HCT116 (cell line): ENCODE measurements at regions not wholly inside any gene's neighbourhood (a gene's known extent, or its start where the extent isn't known, plus 50 kb on each side); places are given as distances from the start of the nearest gene placed in this dataset.

ENCODE experiments used
- ATAC-seq: fragments of 200-7000 bp; cut with Tn5 transposase; 2 replicates; pipeline ENCODE4 v1.9.1; 2020; ENCODE audit warnings: mild to moderate bottlenecking, moderate library complexity
- BruUV-seq: library from RNA; stranded (reverse); fragments of 400-500 nt; replicated peaks from 2 replicates; lab custom pipeline; 2021; lab: Mats Ljungman, UMichigan
- CTCF ChIA-PET: fragments of 300-600 bp; sonication (Branson Sonifier 250); formaldehyde crosslinking; loops from one replicate; lab custom pipeline; 2021; ENCODE audit warnings: antibody characterized with exemption; lab: Charles Lee
- POLR2A ChIA-PET: fragments of 300-600, 350-600 bp; sonication (Branson Sonifier 250); formaldehyde crosslinking; loops from one replicate; lab custom pipeline; 2021; ENCODE audit warnings: antibody characterized with exemption; lab: Charles Lee
- RAD21 ChIA-PET, 2 experiments: fragments of 300-600 bp; sonication (Branson Sonifier 250); formaldehyde crosslinking; loops; one replicate each; lab custom pipeline; 2023; ENCODE audit warnings: low total read pairs in 2 of 2; ENCODE audit not compliant: uncharacterized antibody in 2 of 2, unreplicated experiment in 2 of 2, low non-redundant PET in 1 of 2; lab: Charles Lee
- DNase-seq: peaks from one replicate; pipeline ENCODE4 v3.0.0-alpha.2; 2010; ENCODE audit warnings: low read depth, low spot score
- H2AFZ ChIP-seq: fragments of 200-600 bp; shearing (Covaris generic), sonication (generic); 2 replicates; pipeline ENCODE4 v1.6.1; 2017; ENCODE audit warnings: low read depth, mixed run types, mixed read lengths, antibody characterized with exemption, low read length; ENCODE audit not compliant: poor library complexity, severe bottlenecking
- H3K27ac ChIP-seq: 2 replicates; pipeline ENCODE4 v1.5.1; 2012; ENCODE audit warnings: low read depth, low read length
- H3K27me3 ChIP-seq: fragments of 200-600 bp; sonication (generic); 2 replicates; pipeline ENCODE4 v1.6.1; 2016; ENCODE audit warnings: mixed run types, low read length, mixed read lengths; ENCODE audit not compliant: insufficient read depth
- H3K36me3 ChIP-seq, 2 experiments: fragments of 200-500 bp in 1 of 2; fragments of 200-600 bp in 1 of 2; sonication (Bioruptor generic) in 1 of 2; sonication (generic) in 1 of 2; 2 replicates each; pipeline versions ENCODE4 v1.5.1 to v1.6.1; 2014 to 2016; ENCODE audit warnings: low read length in 2 of 2, inconsistent platforms in 1 of 2, mixed read lengths in 1 of 2, mixed run types in 1 of 2; ENCODE audit not compliant: insufficient read depth in 2 of 2, control insufficient read depth in 1 of 2
- H3K4me1 ChIP-seq, 2 experiments: fragments of 200-600 bp in 1 of 2; sonication (generic) in 1 of 2; 2 replicates each; pipeline versions ENCODE4 v1.5.1 to v1.6.1; 2012 to 2017; ENCODE audit warnings: low read length in 2 of 2, inconsistent platforms in 1 of 2, mild to moderate bottlenecking in 1 of 2, mixed read lengths in 1 of 2, mixed run types in 1 of 2, moderate library complexity in 1 of 2; ENCODE audit not compliant: insufficient read depth in 2 of 2, control insufficient read depth in 1 of 2
- H3K4me2 ChIP-seq: fragments of 200-600 bp; sonication (generic); 2 replicates; pipeline ENCODE4 v1.6.1; 2017; ENCODE audit warnings: mixed run types, low read length, mixed read lengths
- H3K4me3 ChIP-seq, 2 experiments: fragments of 200-600 bp in 1 of 2; sonication (generic) in 1 of 2; replicated peaks in 1 of 2; 2 replicates each; pipeline ENCODE4 v1.5.1; 2011 to 2016; ENCODE audit warnings: low read length in 2 of 2, control low read depth in 1 of 2, low read depth in 1 of 2, mild to moderate bottlenecking in 1 of 2, mixed read lengths in 1 of 2, mixed run types in 1 of 2
- H3K79me2 ChIP-seq: fragments of 200-600 bp; sonication (generic); 2 replicates; pipeline ENCODE4 v1.6.1; 2017; ENCODE audit warnings: mild to moderate bottlenecking, mixed run types, low read length, moderate library complexity, mixed read lengths; ENCODE audit not compliant: insufficient read depth
- H3K9ac ChIP-seq: fragments of 200-600 bp; sonication (generic); 2 replicates; pipeline ENCODE4 v1.6.1; 2016; ENCODE audit warnings: low read length, mixed read lengths
- H3K9me2 ChIP-seq: fragments of 200-600 bp; sonication (generic), shearing (Covaris generic); 2 replicates; pipeline ENCODE4 v1.6.1; 2017; ENCODE audit warnings: mixed run types, mild to moderate bottlenecking, moderate library complexity; ENCODE audit not compliant: insufficient read depth
- H3K9me3 ChIP-seq, 2 experiments: fragments of 200-500 bp in 1 of 2; fragments of 200-600 bp in 1 of 2; sonication (Bioruptor generic) in 1 of 2; sonication (generic) in 1 of 2; 2 replicates each; pipeline ENCODE4 v1.6.1; 2014 to 2017; ENCODE audit warnings: low read length in 2 of 2, mixed read lengths in 2 of 2, inconsistent platforms in 1 of 2, low read depth in 1 of 2, mild to moderate bottlenecking in 1 of 2, mixed run types in 1 of 2, moderate library complexity in 1 of 2; ENCODE audit not compliant: control insufficient read depth in 1 of 2, insufficient read depth in 1 of 2
- H4K20me1 ChIP-seq: fragments of 200-600 bp; sonication (generic), shearing (Covaris generic); 2 replicates; pipeline ENCODE4 v1.6.1; 2017; ENCODE audit warnings: mixed run types, mild to moderate bottlenecking, moderate library complexity; ENCODE audit not compliant: insufficient read depth
- ATF3 ChIP-seq: IDR thresholded peaks from 2 replicates; pipeline ENCODE4 v1.6.1; 2012
- CBX3 ChIP-seq: IDR thresholded peaks from 2 replicates; pipeline ENCODE4 v1.6.1; 2012; ENCODE audit warnings: low read depth
- CEBPB ChIP-seq: IDR thresholded peaks from 2 replicates; pipeline ENCODE4 v1.6.1; 2012; ENCODE audit warnings: low read depth
- CTCF ChIP-seq, 3 experiments: fragments of 200-600 bp in 1 of 3; sonication (generic) in 1 of 3; IDR thresholded peaks in 2 of 3; conservative IDR thresholded peaks in 1 of 3; 2 replicates each; pipeline ENCODE4 v1.5.1; 2012 to 2017; ENCODE audit warnings: low read depth in 2 of 3, low read length in 2 of 3, antibody characterized with exemption in 1 of 3, borderline replicate concordance in 1 of 3, control low read depth in 1 of 3, mild to moderate bottlenecking in 1 of 3, mixed read lengths in 1 of 3, mixed run types in 1 of 3, moderate library complexity in 1 of 3; ENCODE audit not compliant: insufficient read depth in 1 of 3
- ELF1 ChIP-seq: IDR thresholded peaks from 2 replicates; pipeline ENCODE4 v1.6.1; 2012; ENCODE audit warnings: low read depth, borderline replicate concordance
- EZH2 ChIP-seq: fragments of 200-600 bp; sonication (generic); IDR thresholded peaks from 2 replicates; pipeline ENCODE4 v1.6.1; 2017; ENCODE audit warnings: antibody characterized with exemption, mixed run types
- JUND ChIP-seq: IDR thresholded peaks from 2 replicates; pipeline ENCODE4 v1.6.1; 2012
- MAX ChIP-seq: IDR thresholded peaks from 2 replicates; pipeline ENCODE4 v1.6.1; 2012
- POLR2A ChIP-seq: IDR thresholded peaks from 2 replicates; pipeline ENCODE4 v1.7.0; 2011; ENCODE audit warnings: borderline replicate concordance; ENCODE audit not compliant: insufficient read depth, insufficient read length; ENCODE audit errors: extremely low read depth
- SIN3A ChIP-seq: IDR thresholded peaks from 2 replicates; pipeline ENCODE4 v1.6.1; 2012; ENCODE audit warnings: low read depth
- SP1 ChIP-seq: IDR thresholded peaks from 2 replicates; pipeline ENCODE4 v1.6.1; 2012; ENCODE audit warnings: low read depth
- SRF ChIP-seq: IDR thresholded peaks from 2 replicates; pipeline ENCODE4 v1.6.1; 2012; ENCODE audit warnings: low read depth
- ZBTB33 ChIP-seq: IDR thresholded peaks from 2 replicates; pipeline ENCODE4 v1.6.1; 2011; ENCODE audit warnings: mild to moderate bottlenecking, low read length, moderate library complexity; ENCODE audit not compliant: insufficient replicate concordance; ENCODE audit errors: extremely low read depth
- ZFX ChIP-seq: fragments of 450-650 bp; IDR thresholded peaks from 2 replicates; pipeline ENCODE4 v1.6.1; 2017
- ZNF274 ChIP-seq: fragments of 200-500 bp; sonication (Bioruptor generic); IDR thresholded peaks from 2 replicates; pipeline ENCODE4 v1.6.1; 2014; ENCODE audit warnings: mild to moderate bottlenecking, low read depth, low read length, inconsistent platforms
- intact Hi-C: fragments of 100-400 bp; cut with micrococcal nuclease; formaldehyde crosslinking; loops from 2 replicates; pipeline ENCODE4 v1.10.0; 2022

DNA sequence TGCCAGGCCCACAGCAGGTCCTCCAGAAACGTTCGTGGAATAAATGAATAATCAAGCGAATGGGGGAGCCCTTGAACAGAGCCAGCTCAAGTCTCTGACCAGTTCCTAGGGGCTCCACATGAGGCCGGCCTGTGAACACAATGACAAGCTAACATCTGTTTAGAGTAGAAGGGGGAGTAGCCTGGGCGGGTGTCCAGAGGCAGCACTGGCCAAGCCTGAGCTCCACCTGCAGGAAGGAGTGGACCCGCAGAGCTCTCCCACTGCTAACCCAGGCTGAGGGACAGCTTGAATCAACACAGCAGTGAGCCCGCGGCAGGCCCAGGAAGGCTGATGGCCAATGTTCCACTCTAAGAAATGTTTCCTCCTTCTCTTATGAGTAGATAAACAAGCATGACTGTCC is 234.8 kb upstream of the RAB6C start (continued):
- no peak for TF ChIP-seq ZBTB33
- TF ChIP-seq CTCF (IDR thresholded peaks at IDR 0.05 in 2 of 3, conservative IDR thresholded peaks at IDR 0.05 in 1 of 3; ENCODE audit: borderline replicate concordance in 1 of 3, insufficient read depth in 1 of 3, low read depth in 2 of 3, low read length in 2 of 3): no peak
- TF ChIP-seq CEBPB: no peak
- no peak for TF ChIP-seq JUND
- TF ChIP-seq ELF1: no peak
- TF ChIP-seq ZFX: no peak
- no peak for TF ChIP-seq CBX3
- TF ChIP-seq SRF: no peak
- no peak for TF ChIP-seq POLR2A
- no peak for TF ChIP-seq ZNF274
- TF ChIP-seq, all 23 proteins: peak for 0

- H3K79me2 ChIP-seq: no peaks in the 10 kb centered on the region
- CTCF ChIA-PET: no interaction called here
- no TSS peak for BruUV-seq
- H3K27ac ChIP-seq: no peak overlapping the region
- no peaks in the 10 kb centered on the region for H3K9me2 ChIP-seq
- ATAC-seq: no peak
- no peak overlapping the region for H3K9ac ChIP-seq
- H2AFZ ChIP-seq: no peak overlapping the region
- H3K36me3 ChIP-seq: no peaks in the 10 kb centered on the region
- peaks cover 23% of the 10 kb centered on the region; the same call in 1 of the 2 replicates for H3K27me3 ChIP-seq
- TF ChIP-seq SIN3A (no peak), MAX (no peak), EZH2 (no peak), ZBTB33 (no peak), ZFX (no peak), CBX3 (no peak), SP1 (no peak), ELF1 (no peak), CEBPB (no peak), ATF3 (no peak), CTCF (IDR thresholded peaks at IDR 0.05 in 2 of 3, conservative IDR thresholded peaks at IDR 0.05 in 1 of 3; ENCODE audit: borderline replicate concordance in 1 of 3, insufficient read depth in 1 of 3, low read depth in 2 of 3, low read length in 2 of 3) (no peak)
- TF ChIP-seq, all 23 proteins: peak for 0
- H3K9me3 ChIP-seq: no peaks in the 10 kb centered on the region
- ChIA-PET RAD21 (no interaction called here), POLR2A (no interaction called here)
- no peaks in the 10 kb centered on the region for H3K4me1 ChIP-seq
- no peaks in the 10 kb centered on the region for H4K20me1 ChIP-seq
- no peak overlapping the region for H3K4me2 ChIP-seq
- DNase-seq: no peak
- no peak overlapping the region for H3K4me3 ChIP-seq
- intact Hi-C loops: no loop called here
Observed at GRCh38 chr2:129747500-129748125, 231.9 kb upstream of the RAB6C start.
